ENCODE measurements at regions not wholly inside any gene's neighbourhood (a gene's known extent, or its start where the extent isn't known, plus 50 kb on each side); places are given as distances from the start of the nearest gene placed in this dataset.

GRCh38 chr14:66135831-66136230 is 350.3 kb upstream of the CCDC196 start:
- no peak for TF ChIP-seq CTCF (conservative IDR thresholded peaks at IDR 0.05; ENCODE audit: low read depth, low read length)
- Histone ChIP-seq H3K36me3 (ENCODE audit: insufficient read depth) (no peaks in the 10 kb centered on the region), H4K20me1 (ENCODE audit: insufficient read depth) (no peaks in the 10 kb centered on the region), H3K79me2 (ENCODE audit: insufficient read depth, low read depth) (no peaks in the 10 kb centered on the region), H2AFZ (ENCODE audit: low read depth) (no peak overlapping the region), H3K9ac (no peak overlapping the region), H3K4me2 (no peak overlapping the region), H3K4me1 (ENCODE audit: low read depth, poor library complexity, severe bottlenecking) (no peaks in the 10 kb centered on the region), H3K27me3 (ENCODE audit: insufficient read depth, low read depth) (no peaks in the 10 kb centered on the region), H3K4me3 (IDR thresholded peaks at IDR 0.05; ENCODE audit: insufficient read depth, low read depth, low read length) (no peak overlapping the region), H3K27ac (no peak overlapping the region)

- no peak for TF ChIP-seq CTCF (conservative IDR thresholded peaks at IDR 0.05; ENCODE audit: low read depth, low read length)
- Histone ChIP-seq H4K20me1 (ENCODE audit: insufficient read depth) (no peaks in the 10 kb centered on the region), H3K36me3 (ENCODE audit: insufficient read depth) (no peaks in the 10 kb centered on the region), H3K4me1 (ENCODE audit: low read depth, poor library complexity, severe bottlenecking) (no peaks in the 10 kb centered on the region), H3K27ac (no peak overlapping the region), H3K4me3 (IDR thresholded peaks at IDR 0.05; ENCODE audit: insufficient read depth, low read depth, low read length) (no peak overlapping the region), H3K79me2 (ENCODE audit: insufficient read depth, low read depth) (no peaks in the 10 kb centered on the region), H3K4me2 (no peak overlapping the region), H3K9ac (no peak overlapping the region), H2AFZ (ENCODE audit: low read depth) (no peak overlapping the region), H3K27me3 (ENCODE audit: insufficient read depth, low read depth) (no peaks in the 10 kb centered on the region)
Observed at GRCh38 chr14:66137081-66137480, 349.1 kb upstream of the CCDC196 start.

- no peak overlapping the region for H3K4me3 ChIP-seq (IDR thresholded peaks at IDR 0.05; ENCODE audit: insufficient read depth, low read depth, low read length)
Observed at GRCh38 chr14:66139432-66139831, 346.7 kb upstream of the CCDC196 start.

GRCh38 chr14:66140213-66140918 is 345.8 kb upstream of the CCDC196 start:
- TF ChIP-seq CTCF (conservative IDR thresholded peaks at IDR 0.05; ENCODE audit: low read depth, low read length), result no peak
- Histone ChIP-seq H3K9ac (no peak overlapping the region), H3K4me2 (no peak overlapping the region)

More at GRCh38 chr14:66139432-66139831, 346.7 kb upstream of the CCDC196 start:
- TF ChIP-seq CTCF (conservative IDR thresholded peaks at IDR 0.05; ENCODE audit: low read depth, low read length), result no peak
- Histone ChIP-seq H3K79me2 (ENCODE audit: insufficient read depth, low read depth) (no peaks in the 10 kb centered on the region), H3K27me3 (ENCODE audit: insufficient read depth, low read depth) (no peaks in the 10 kb centered on the region), H3K4me1 (ENCODE audit: low read depth, poor library complexity, severe bottlenecking) (no peaks in the 10 kb centered on the region), H4K20me1 (ENCODE audit: insufficient read depth) (no peaks in the 10 kb centered on the region), H3K4me2 (no peak overlapping the region), H3K36me3 (ENCODE audit: insufficient read depth) (no peaks in the 10 kb centered on the region), H3K27ac (no peak overlapping the region), H3K9ac (no peak overlapping the region), H2AFZ (ENCODE audit: low read depth) (no peak overlapping the region)

More at GRCh38 chr14:66140213-66140918, 345.8 kb upstream of the CCDC196 start:
- Histone ChIP-seq H3K27ac (no peak overlapping the region), H3K79me2 (ENCODE audit: insufficient read depth, low read depth) (no peaks in the 10 kb centered on the region), H3K27me3 (ENCODE audit: insufficient read depth, low read depth) (no peaks in the 10 kb centered on the region), H3K4me1 (ENCODE audit: low read depth, poor library complexity, severe bottlenecking) (no peaks in the 10 kb centered on the region), H2AFZ (ENCODE audit: low read depth) (no peak overlapping the region), H3K36me3 (ENCODE audit: insufficient read depth) (no peaks in the 10 kb centered on the region), H3K4me3 (IDR thresholded peaks at IDR 0.05; ENCODE audit: insufficient read depth, low read depth, low read length) (no peak overlapping the region), H4K20me1 (ENCODE audit: insufficient read depth) (no peaks in the 10 kb centered on the region)

All from KMS-11 (cell line).